ENCODE measurements at regions not wholly inside any gene's neighbourhood (a gene's known extent, or its start where the extent isn't known, plus 50 kb on each side); places are given as distances from the start of the nearest gene placed in this dataset.

DNA sequence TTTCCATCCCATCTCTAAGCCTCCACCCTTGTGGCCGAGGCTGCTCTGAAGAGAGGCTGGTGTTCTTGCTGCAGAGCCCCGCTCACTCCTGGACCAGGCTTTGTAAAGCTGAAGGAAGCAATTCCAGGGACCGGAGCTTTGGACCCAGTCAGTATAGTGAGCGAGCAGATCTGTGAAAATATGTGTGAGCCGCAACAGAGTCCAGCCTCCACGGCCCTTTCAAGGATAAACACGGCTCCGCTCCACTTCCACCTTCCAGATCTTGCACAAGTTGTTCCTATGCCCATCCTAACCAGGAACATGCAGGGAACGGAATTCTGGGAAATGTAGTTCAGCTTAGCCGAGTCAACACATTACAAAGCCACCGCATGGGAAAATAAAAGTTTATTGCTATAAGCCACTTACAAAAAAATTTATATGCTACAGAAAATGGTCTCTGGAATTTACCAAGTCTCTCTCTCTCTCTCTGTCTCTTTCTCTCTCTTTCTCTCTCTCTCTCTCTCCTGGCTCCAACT is 151.7 kb upstream of the ZNF521 start:
- 8 to 11% methylated on average over 10 to 11 of the region's 11 CpGs for whole genome bisulfite sequencing, 2 donors
- peak in 1 of 2 donors; percentile 30 for DNase-seq
- TF ChIP-seq EP300 (IDR thresholded peaks at IDR 0.05) (no peak), POLR2AphosphoS5 (IDR thresholded peaks at IDR 0.05) (no peak), POLR2A (IDR thresholded peaks at IDR 0.05) (no peak)
- TF ChIP-seq, protein P1, sequence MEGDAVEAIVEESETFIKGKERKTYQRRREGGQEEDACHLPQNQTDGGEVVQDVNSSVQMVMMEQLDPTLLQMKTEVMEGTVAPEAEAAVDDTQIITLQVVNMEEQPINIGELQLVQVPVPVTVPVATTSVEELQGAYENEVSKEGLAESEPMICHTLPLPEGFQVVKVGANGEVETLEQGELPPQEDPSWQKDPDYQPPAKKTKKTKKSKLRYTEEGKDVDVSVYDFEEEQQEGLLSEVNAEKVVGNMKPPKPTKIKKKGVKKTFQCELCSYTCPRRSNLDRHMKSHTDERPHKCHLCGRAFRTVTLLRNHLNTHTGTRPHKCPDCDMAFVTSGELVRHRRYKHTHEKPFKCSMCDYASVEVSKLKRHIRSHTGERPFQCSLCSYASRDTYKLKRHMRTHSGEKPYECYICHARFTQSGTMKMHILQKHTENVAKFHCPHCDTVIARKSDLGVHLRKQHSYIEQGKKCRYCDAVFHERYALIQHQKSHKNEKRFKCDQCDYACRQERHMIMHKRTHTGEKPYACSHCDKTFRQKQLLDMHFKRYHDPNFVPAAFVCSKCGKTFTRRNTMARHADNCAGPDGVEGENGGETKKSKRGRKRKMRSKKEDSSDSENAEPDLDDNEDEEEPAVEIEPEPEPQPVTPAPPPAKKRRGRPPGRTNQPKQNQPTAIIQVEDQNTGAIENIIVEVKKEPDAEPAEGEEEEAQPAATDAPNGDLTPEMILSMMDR (IDR thresholded peaks at IDR 0.05) = no peak
- Histone ChIP-seq H3K27ac (no peak overlapping the region), H3K9me3 (no peaks in the 10 kb centered on the region), H3K4me3 (peak overlapping the region in 3 of 4 donors; percentile 20 to 44 (median 34)), H3K27me3 (no peaks in the 10 kb centered on the region), H3K4me1 (peaks cover 0 to 3% (median 0%) of the 10 kb centered on the region in 4 donors), H3K36me3 (no peaks in the 10 kb centered on the region)
- ATAC-seq (ENCODE audit: low FRiP score in 2 of 2) = peak; percentile 74 to 96

DNA sequence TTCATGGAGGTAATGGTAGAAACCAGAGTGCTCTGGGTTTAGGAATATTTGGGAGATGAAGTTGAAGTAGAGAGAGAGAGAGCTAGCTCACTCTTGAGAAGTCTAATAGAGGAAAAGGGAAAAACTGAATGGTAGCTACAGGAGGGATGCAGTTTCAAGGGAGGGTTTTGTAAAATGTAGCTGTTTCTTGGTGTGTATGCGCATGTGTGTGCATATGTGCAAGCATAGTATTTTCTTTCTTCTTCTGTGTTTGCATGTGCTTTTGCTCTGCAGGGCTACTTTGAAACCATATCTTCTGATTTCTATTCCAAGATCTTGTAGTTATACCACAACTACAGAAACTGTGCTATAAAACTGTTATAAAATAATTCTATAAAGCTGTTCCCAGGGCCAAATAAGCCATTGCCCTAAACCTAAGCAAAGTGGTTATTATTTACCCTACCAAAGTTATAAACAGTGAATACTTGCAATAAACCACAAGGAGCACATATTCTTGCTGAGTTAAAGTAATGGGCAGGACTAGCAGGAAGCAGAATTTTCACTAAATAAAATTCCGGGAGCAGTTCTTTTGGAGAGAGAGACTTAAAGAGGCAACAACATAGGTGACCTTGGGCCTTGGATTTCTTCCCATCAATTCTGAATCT is 145.3 kb upstream of the ZNF521 start:
- H3K4me3 ChIP-seq = no peak overlapping the region
- H3K27me3 ChIP-seq = no peaks in the 10 kb centered on the region
- WGBS, 2 donors = 81 to 89% methylated on average over 2 of the region's 2 CpGs
- no peaks in the 10 kb centered on the region for H3K9me3 ChIP-seq
- DNase-seq (no peak), ATAC-seq (ENCODE audit: low FRiP score in 2 of 2) (no peak)
- H3K27ac ChIP-seq = no peak overlapping the region
- no peaks in the 10 kb centered on the region for H3K36me3 ChIP-seq
- TF ChIP-seq, protein P1 (IDR thresholded peaks at IDR 0.05) = no peak
- no peaks in the 10 kb centered on the region for H3K4me1 ChIP-seq

DNA sequence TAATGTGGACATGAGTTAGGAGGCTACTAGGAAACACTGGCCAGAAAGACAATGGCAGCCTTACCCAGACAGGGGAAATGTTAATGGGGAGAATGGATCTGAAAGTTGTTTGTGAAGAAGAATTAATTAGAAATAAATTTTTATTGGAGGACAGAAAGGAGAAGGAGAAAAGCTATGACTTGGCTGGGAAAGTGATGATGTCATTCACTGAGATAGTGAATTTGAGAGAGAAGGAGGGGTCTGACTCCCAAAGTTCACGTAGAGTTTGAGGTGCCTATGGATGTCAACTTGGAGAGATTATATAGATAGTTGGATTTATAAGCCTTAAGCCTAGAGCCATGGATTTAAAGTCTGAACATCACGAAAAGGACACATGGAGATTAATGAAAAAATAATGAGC is 144.6 kb upstream of the ZNF521 start:
- Histone ChIP-seq H3K36me3 (no peaks in the 10 kb centered on the region), H3K4me1 (no peaks in the 10 kb centered on the region), H3K27ac (no peak overlapping the region), H3K27me3 (no peaks in the 10 kb centered on the region), H3K4me3 (no peak overlapping the region), H3K9me3 (no peaks in the 10 kb centered on the region)
- DNase-seq (no peak), ATAC-seq (ENCODE audit: low FRiP score in 2 of 2) (no peak)
- no peak for TF ChIP-seq EP300 (IDR thresholded peaks at IDR 0.05)
- no peak for TF ChIP-seq POLR2A (IDR thresholded peaks at IDR 0.05)
- TF ChIP-seq POLR2AphosphoS5 (IDR thresholded peaks at IDR 0.05) = no peak
- TF ChIP-seq, protein P1 (IDR thresholded peaks at IDR 0.05) = no peak
- 40 to 69% methylated on average over 2 of the region's 2 CpGs for WGBS, 2 donors

DNA sequence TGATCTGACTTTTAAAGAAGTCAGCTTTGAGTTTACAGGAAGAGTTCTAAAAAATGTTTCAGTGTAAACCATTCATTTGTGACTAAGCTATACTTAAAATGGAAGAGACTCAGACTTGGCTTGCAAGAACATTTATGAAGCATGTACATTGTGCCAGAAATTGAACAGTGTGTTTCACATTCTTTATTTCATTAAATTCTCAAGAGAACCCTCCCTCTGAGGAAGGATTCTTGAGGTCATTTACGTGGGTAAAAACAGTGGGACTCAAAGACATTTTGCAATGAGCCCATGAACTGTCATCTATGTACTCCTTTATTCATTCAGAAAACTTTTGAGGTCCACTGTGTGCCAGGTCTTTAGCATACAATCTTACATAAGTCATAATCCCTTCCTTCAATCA is 143.6 kb upstream of the ZNF521 start:
- 60 to 77% methylated on average over 1 of the region's 1 CpG for WGBS, 2 donors
- no peaks in the 10 kb centered on the region for H3K36me3 ChIP-seq
- H3K27me3 ChIP-seq = no peaks in the 10 kb centered on the region
- no peak overlapping the region for H3K27ac ChIP-seq
- ATAC-seq (ENCODE audit: low FRiP score in 2 of 2) = no peak
- no peak for DNase-seq
- H3K4me3 ChIP-seq = no peak overlapping the region
- H3K4me1 ChIP-seq = no peaks in the 10 kb centered on the region
- H3K9me3 ChIP-seq = no peaks in the 10 kb centered on the region
- TF ChIP-seq POLR2A (IDR thresholded peaks at IDR 0.05) (no peak), POLR2AphosphoS5 (IDR thresholded peaks at IDR 0.05) (no peak), EP300 (IDR thresholded peaks at IDR 0.05) (no peak)
- TF ChIP-seq, protein P1 (IDR thresholded peaks at IDR 0.05) = no peak

DNA sequence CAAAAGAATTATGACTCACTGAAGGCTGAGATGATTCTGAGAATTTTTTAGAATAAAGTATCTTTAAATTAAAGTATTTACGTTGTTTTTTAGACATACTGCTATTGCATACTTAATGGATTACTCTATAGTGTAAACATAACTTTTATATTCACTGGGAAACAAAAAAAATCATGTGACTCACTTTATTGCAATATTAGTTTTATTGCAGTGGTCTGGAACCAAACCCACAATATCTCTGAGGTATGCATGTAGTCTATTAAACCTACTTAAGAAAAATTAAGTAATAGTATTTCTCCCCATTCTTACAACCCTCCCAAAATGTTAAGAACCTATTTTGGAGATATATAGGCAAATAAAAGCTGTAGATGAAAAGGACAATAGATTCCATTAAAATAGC is 142.9 kb upstream of the ZNF521 start:
- H3K36me3 ChIP-seq = no peaks in the 10 kb centered on the region
- 73 to 80% methylated on average over 1 of the region's 1 CpG for WGBS, 2 donors
- H3K27ac ChIP-seq = no peak overlapping the region
- TF ChIP-seq EP300 (IDR thresholded peaks at IDR 0.05) (no peak), POLR2A (IDR thresholded peaks at IDR 0.05) (no peak), POLR2AphosphoS5 (IDR thresholded peaks at IDR 0.05) (no peak)
- TF ChIP-seq, protein P1 (IDR thresholded peaks at IDR 0.05) = no peak
- no peak overlapping the region for H3K4me3 ChIP-seq
- no peaks in the 10 kb centered on the region for H3K4me1 ChIP-seq
- H3K27me3 ChIP-seq = no peaks in the 10 kb centered on the region
- H3K9me3 ChIP-seq = no peaks in the 10 kb centered on the region
- no peak for ATAC-seq (ENCODE audit: low FRiP score in 2 of 2)
- DNase-seq = no peak
